ENCODE measurements at regions not wholly inside any gene's neighbourhood (a gene's known extent, or its start where the extent isn't known, plus 50 kb on each side); places are given as distances from the start of the nearest gene placed in this dataset.

- DNase-seq (ENCODE audit: low read depth) = no peak
- no peak for TF ChIP-seq CTCF (conservative IDR thresholded peaks at IDR 0.05; ENCODE audit: low read length)
- no peak overlapping the region for H3K4me3 ChIP-seq (ENCODE audit: low read length)
Observed at GRCh38 chr21:15255261-15255660, 190.5 kb upstream of the NRIP1 start.

- no peak for TF ChIP-seq CTCF (conservative IDR thresholded peaks at IDR 0.05; ENCODE audit: low read length)
- no peak for DNase-seq (ENCODE audit: low read depth)
- H3K4me3 ChIP-seq (ENCODE audit: low read length) = no peak overlapping the region
Observed at GRCh38 chr21:15255763-15256162, 191.0 kb upstream of the NRIP1 start.

- TF ChIP-seq CTCF (conservative IDR thresholded peaks at IDR 0.05; ENCODE audit: low read length) = no peak
- no peak overlapping the region for H3K4me3 ChIP-seq (ENCODE audit: low read length)
- no peak for DNase-seq (ENCODE audit: low read depth)
Observed at GRCh38 chr21:15256996-15257395, 192.2 kb upstream of the NRIP1 start.

- DNase-seq (ENCODE audit: low read depth) = no peak
- TF ChIP-seq CTCF (conservative IDR thresholded peaks at IDR 0.05; ENCODE audit: low read length) = no peak
- no peak overlapping the region for H3K4me3 ChIP-seq (ENCODE audit: low read length)
Observed at GRCh38 chr21:15257646-15258045, 192.8 kb upstream of the NRIP1 start.

- TF ChIP-seq CTCF (conservative IDR thresholded peaks at IDR 0.05; ENCODE audit: low read length) = no peak
- H3K4me3 ChIP-seq (ENCODE audit: low read length) = no peak overlapping the region
- no peak for DNase-seq (ENCODE audit: low read depth)
Observed at GRCh38 chr21:15259824-15260223, 195.0 kb upstream of the NRIP1 start.

- DNase-seq (ENCODE audit: low read depth) = no peak
Observed at GRCh38 chr21:15260604-15261003, 195.8 kb upstream of the NRIP1 start.

More at GRCh38 chr21:15260604-15261003, 195.8 kb upstream of the NRIP1 start:
- no peak for TF ChIP-seq CTCF (conservative IDR thresholded peaks at IDR 0.05; ENCODE audit: low read length)
- no peak overlapping the region for H3K4me3 ChIP-seq (ENCODE audit: low read length)
